ENCODE measurements at regions not wholly inside any gene's neighbourhood (a gene's known extent, or its start where the extent isn't known, plus 50 kb on each side); places are given as distances from the start of the nearest gene placed in this dataset.
"Not testable (repeated sequence)": the region's sequence is repeated elsewhere in the genome, so short reads cannot be mapped to it uniquely, and the experiment has no call there.

GRCh38 chr16:88252057-88252794 lies 130.5 kb upstream of the ZNF469 start:
- not testable (repeated sequence) for DNase-seq

- not testable (repeated sequence) for DNase-seq
These were observed 124.6 kb upstream of the ZNF469 start for GRCh38 chr16:88258141-88258540.

GRCh38 chr16:88258764-88259525 lies 123.8 kb upstream of the ZNF469 start:
- not testable (repeated sequence) for DNase-seq

DNA sequence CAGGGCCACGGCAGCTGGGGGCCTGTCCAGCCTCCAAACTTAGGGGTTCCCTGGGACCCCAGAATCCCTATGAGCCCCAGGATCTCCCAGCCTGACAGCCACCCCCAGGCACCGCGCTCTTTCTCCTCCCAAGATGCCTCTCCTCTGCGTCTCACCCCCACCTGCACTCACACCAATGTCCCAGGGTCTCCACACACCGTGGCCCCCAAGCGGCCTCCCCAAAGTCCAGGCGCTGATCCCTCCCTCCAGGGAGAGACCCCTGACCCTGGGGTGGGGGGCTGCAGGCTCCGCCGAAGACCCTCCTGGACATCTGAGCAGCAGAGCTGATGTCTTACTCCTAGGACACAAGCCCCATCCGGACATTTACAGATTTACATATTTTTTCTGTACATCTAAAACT lies 123.2 kb upstream of the ZNF469 start:
- DNase-seq = not testable (repeated sequence)

- DNase-seq = not testable (repeated sequence)
These were observed 122.6 kb upstream of the ZNF469 start for GRCh38 chr16:88260146-88260545.

DNA sequence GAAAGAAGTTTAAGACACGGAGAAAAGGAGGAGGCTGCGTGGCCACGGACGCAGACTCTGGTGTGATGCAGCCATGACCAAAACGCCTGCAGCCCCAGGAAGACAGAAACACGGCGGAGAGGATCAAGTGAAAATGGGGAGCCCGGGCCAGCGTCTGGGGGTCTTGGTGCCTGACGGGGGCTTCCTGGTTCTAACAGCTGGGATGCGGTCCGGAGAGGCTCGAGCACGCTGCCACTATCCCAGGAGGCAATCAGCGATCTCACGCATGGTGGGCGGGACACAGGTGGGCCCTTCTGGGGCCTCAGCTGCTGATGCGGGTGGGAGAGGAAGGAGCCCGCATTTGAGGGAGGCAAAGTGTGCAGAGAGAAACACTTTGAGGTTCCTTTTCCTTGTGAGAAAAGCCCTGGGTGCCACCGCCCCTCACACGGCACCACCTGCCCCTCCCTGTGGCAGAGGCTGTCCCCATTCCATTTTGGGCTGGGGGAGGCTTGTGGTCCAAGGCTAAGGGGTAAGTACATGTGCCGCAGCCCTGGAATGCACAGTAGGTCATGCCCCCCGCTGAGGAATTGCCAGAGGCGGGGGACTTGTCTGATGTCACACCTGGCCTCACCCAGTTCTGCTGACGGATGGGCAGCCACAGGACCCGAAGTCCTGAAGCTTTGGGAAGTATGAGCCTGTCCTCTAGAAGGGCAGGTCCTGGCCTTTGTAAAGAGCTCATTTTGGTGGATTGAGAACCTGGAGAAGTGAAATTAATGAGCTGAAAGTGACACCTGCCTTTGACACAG lies 121.7 kb upstream of the ZNF469 start:
- not testable (repeated sequence) for DNase-seq

- DNase-seq = not testable (repeated sequence)
These were observed 120.7 kb upstream of the ZNF469 start for GRCh38 chr16:88261814-88262605.

GRCh38 chr16:88262858-88263563 lies 119.7 kb upstream of the ZNF469 start:
- DNase-seq = not testable (repeated sequence)

- not testable (repeated sequence) for DNase-seq
These were observed 119.0 kb upstream of the ZNF469 start for GRCh38 chr16:88263681-88264287.

DNA sequence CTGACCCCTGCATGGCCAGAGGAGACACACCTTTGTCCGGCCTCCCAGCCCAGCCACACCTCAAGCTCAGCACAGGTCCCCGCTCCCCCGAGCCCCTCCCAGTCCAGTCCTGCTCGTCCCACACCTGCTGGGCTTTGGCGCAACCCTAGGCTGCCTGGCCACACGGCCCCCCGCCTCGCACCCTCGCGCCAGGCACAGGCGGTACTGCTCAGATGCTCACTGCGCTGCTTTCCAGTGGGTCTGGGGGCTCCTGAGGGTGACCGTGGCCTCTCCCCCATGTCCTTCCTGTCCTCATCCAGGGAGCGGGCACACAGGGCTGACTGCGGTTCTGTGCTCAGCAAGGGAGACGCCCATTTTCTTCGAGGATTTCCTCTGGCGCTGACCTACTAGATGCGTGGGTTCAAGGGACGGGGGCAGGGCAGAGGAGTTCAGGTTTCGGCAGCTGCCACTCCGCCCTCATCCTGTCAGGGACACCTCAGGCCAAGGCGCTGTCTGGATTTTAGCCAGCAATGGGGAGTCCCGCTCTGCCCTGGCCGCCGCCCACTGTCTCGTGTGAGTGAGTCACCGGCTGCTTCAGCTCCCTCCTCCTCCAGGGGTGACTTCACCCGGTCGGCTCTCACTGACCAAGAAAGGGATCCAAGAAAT lies 118.0 kb upstream of the ZNF469 start:
- DNase-seq = no peak

- not testable (repeated sequence) for DNase-seq
These were observed 117.3 kb upstream of the ZNF469 start for GRCh38 chr16:88265286-88265938.

DNA sequence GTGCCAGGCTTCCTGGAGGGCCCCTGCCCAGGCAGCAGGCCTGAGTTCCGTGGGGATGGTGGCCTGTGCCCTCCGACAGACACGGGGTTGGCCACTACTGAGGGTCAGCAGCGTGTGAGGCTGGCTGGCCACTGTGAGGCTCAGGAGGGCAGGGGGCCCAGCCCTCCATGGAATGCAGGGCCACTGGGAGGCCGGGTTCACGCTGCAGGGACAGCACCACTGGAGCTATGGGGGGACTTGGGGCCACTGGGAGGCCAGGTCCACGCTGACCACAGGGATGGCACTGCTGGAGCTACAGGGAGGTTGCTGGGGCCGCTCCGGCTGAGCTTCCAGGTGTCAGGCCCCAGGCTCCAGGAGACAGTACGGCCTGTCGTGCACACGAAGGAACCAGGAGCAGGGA lies 116.7 kb upstream of the ZNF469 start:
- DNase-seq = not testable (repeated sequence)

DNA sequence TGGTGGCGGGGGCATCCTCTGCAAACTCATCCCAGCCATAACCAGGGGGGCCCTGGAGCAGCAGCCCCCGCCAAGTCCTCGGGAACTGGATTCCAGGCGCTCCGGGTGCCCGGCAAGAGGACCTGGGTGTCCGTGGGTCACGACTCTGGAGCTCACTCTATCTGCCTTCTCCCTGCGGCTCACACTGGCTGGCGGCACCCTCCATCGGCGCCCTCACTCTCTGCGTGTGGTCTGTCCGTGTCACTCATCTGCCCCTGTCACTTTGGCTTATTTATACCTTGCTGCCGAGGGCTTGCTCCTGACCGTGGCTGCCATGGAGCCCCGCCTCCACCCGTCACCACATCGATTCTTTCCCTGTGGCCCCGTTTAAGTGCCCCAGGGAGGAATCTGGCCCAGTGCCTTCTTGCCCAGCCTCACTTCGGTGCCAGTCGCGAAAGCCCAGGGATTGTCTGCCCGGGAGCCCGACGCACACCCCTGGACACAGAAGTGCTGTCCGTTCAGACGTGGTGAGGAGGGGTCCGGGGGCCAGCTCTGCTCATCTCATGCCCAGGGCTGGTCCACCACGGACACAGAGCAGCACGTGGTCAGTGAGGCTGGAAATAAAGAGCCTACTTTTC lies 115.7 kb upstream of the ZNF469 start:
- not testable (repeated sequence) for DNase-seq

DNA sequence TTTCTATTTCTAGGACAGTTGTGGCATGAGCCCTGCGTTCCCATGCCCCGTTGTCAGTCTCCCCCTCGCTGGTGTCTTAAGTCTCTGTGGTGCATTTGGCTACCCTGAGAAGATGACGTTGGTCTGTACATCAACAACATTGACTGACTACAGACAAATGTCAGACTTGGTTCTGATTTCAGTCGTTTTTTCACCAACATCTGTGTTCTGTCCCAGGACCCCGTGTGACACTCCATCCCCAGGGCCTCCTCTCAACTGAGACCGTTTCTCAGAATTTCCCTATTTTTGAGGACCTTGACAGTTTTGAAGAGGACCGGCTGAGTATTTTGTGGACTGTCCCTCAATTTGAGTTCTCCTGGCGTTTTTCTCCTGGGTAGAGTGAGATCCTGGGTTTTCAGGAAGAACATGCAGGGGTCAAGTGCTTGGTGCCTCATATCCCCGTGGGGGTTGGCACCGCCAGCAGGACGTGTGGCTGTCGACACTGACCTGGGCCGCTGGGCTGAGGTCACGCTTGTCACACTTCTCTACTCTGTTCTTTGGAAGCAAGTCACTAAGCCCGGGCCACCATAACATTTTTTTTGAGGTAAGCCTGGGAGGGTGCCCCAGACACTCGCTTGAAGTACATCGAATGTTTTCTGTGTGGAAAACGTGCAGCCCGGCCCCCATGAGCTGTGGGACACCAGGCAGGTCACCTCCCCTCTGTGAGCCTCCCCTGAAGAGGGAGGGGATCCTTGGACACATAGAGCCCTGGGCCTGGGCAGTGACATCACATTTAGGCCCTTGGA lies 114.4 kb upstream of the ZNF469 start:
- DNase-seq = not testable (repeated sequence)

DNA sequence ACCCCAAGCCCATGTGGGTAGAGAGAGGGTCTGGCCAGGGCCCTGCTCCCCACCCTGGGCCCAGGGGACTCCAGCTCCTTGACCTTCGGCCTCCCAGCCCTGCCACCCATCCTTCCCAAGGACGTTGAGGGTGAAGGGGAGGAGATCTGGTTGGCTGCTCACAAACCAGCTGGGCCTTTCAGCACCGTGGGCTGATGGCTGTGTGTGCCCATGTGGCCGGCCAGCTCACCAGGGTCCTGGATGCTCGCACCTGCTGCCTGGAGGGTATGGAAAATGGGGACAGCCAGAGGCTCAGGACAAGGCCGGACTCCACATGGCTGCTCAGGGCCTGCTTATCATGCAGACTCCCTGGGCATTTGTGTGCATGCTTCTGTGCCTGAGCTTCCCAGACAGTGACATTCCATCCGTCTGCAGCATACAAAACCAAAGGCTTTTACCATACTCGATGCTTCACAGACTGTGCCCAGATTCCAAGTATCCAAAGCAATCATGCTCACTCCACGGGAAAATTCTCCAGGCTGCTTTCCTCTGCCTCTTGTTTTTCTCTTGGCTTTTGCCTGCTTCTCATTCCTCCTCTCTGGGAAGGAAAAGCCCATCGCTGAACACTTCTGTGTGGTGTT lies 112.5 kb upstream of the ZNF469 start:
- not testable (repeated sequence) for DNase-seq

DNA sequence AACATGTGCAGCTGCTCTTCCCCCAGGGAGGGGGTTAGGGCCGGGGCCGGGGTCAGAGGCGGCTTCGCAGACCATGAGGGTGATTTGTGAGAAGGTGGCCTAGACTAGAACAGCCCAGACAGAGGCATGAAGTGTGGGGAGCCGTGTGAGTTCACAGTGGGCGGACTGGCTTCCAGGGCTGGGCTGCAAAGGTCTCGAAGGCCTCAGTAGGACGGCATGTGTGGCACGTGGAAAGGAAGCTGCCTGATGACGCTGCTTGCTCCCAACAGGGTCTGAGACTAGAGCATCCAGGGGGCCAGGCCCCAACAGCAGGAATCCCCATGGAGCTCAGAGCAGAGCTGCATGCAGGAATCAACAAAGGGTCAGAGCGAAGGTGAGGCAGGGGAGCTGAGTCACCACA lies 111.5 kb upstream of the ZNF469 start:
- DNase-seq = not testable (repeated sequence)

DNA sequence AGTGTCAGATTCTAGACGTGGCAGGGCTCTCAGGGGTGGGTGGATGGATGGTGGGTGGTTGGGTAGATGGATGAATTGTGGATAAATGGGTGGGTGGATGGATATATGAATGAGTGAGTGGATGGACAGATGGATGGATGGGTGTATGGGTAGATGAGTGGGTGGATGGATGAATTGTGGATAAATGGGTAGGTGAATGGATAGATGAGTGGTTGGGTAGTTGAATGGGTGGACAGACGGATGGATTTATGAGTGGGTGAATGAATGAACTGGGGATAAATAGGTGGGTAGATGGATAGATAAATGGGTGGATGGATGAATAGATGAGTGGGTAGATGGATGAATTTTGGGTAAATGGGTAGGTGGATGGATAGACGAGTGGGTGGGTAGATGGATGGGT lies 111.0 kb upstream of the ZNF469 start:
- not testable (repeated sequence) for DNase-seq

DNA sequence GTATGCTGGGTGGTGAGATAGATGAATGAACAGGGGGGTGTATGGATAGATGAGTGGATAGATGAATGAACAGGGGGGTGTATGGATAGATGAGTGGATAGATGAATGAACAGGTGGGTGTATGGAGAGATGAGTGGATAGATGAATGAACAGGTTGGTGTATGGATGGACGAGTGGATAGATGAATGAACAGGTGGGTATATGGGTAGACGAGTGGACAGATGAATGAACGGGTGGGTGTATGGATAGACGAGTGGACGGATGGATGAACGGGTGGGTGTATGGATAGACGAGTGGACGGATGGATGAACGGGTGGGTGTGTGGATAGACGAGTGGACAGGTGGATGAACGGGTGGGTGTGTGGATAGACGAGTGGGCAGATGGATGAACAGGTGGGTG lies 110.3 kb upstream of the ZNF469 start:
- DNase-seq = not testable (repeated sequence)
